IMR-90 (cell line): ENCODE measurements at regions not wholly inside any gene's neighbourhood (a gene's known extent, or its start where the extent isn't known, plus 50 kb on each side); places are given as distances from the start of the nearest gene placed in this dataset.
"Not testable (repeated sequence)": the region's sequence is repeated elsewhere in the genome, so short reads cannot be mapped to it uniquely, and the experiment has no call there.

Experiments used
- ATAC-seq: fragments of 200-7000 bp; cut with Tn5 transposase; 2 replicates; pipeline ENCODE4 v1.9.1; 2020; ENCODE audit warnings: low read depth, mild to moderate bottlenecking, moderate library complexity
- BruUV-seq: library from RNA; stranded (reverse); fragments of 400-500 nt; replicated peaks from 2 replicates; lab custom pipeline; 2021; lab: Mats Ljungman, UMichigan
- CTCF ChIA-PET: fragments of 300-600 bp; formaldehyde crosslinking; extraction: SDS; loops from one replicate; lab custom pipeline; 2021; ENCODE audit warnings: antibody characterized with exemption; lab: Yijun Ruan, JAX
- POLR2A ChIA-PET: fragments of 300-600 bp; sonication (Branson Sonifier 250); formaldehyde crosslinking; loops from one replicate; lab custom pipeline; 2022; ENCODE audit warnings: antibody characterized with exemption; ENCODE audit not compliant: unreplicated experiment; lab: Charles Lee
- DNase-seq: peaks from one replicate; pipeline ENCODE4 v3.0.0; 2013
- H2AFZ ChIP-seq: replicated peaks from 2 replicates; pipeline ENCODE3; 2013; ENCODE audit warnings: low read length, mild to moderate bottlenecking; ENCODE audit not compliant: poor library complexity
- H2AK5ac ChIP-seq: 2 replicates; pipeline ENCODE4 v1.6.1; 2013; ENCODE audit warnings: low read depth, low read length, inconsistent platforms
- H2AK9ac ChIP-seq: replicated peaks from 2 replicates; pipeline ENCODE3; 2013; ENCODE audit warnings: mild to moderate bottlenecking, low read depth, low read length, moderate library complexity; ENCODE audit not compliant: poor library complexity
- H2BK120ac ChIP-seq: 2 replicates; pipeline ENCODE4 v1.6.1; 2013; ENCODE audit warnings: low read depth, low read length, inconsistent platforms
- H2BK15ac ChIP-seq: 3 replicates; pipeline ENCODE4 v1.6.1; 2013; ENCODE audit warnings: low read depth, low read length, inconsistent platforms
- H2BK20ac ChIP-seq: 2 replicates; pipeline ENCODE4 v1.6.1; 2013; ENCODE audit warnings: low read depth, mild to moderate bottlenecking, inconsistent platforms, low read length, moderate library complexity
- H2BK5ac ChIP-seq: 2 replicates; pipeline ENCODE4 v1.6.1; 2013; ENCODE audit warnings: mild to moderate bottlenecking, low read depth, low read length, inconsistent platforms; ENCODE audit not compliant: poor library complexity, severe bottlenecking
- H3K14ac ChIP-seq: replicated peaks from 2 replicates; pipeline ENCODE4 v1.6.1; 2013; ENCODE audit warnings: low read depth, low read length, inconsistent platforms
- H3K18ac ChIP-seq: 2 replicates; pipeline ENCODE4 v1.6.1; 2013; ENCODE audit warnings: low read depth, low read length, control low read depth
- H3K23ac ChIP-seq: 2 replicates; pipeline ENCODE4 v1.6.1; 2013; ENCODE audit warnings: low read depth, low read length, inconsistent platforms
- H3K27ac ChIP-seq: 2 replicates; pipeline ENCODE4 v1.5.1; 2013; ENCODE audit warnings: mild to moderate bottlenecking, control low read depth, low read length; ENCODE audit not compliant: insufficient read depth
- H3K27me3 ChIP-seq: 2 replicates; pipeline ENCODE4 v1.6.1; 2013; ENCODE audit warnings: low read length; ENCODE audit not compliant: control insufficient read depth, insufficient read depth
- H3K36me3 ChIP-seq: 2 replicates; pipeline ENCODE4 v1.6.1; 2013; ENCODE audit warnings: low read length, mixed read lengths; ENCODE audit not compliant: control insufficient read depth, insufficient read depth
- H3K4ac ChIP-seq: 2 replicates; pipeline ENCODE4 v1.6.1; 2013; ENCODE audit warnings: low read depth, low read length, inconsistent platforms
- H3K4me1 ChIP-seq: 2 replicates; pipeline ENCODE4 v1.6.1; 2013; ENCODE audit warnings: low read length, mixed read lengths; ENCODE audit not compliant: control insufficient read depth, insufficient read depth
- H3K4me2 ChIP-seq: 2 replicates; pipeline ENCODE4 v1.6.1; 2013; ENCODE audit warnings: low read depth, mild to moderate bottlenecking, control low read depth, low read length, moderate library complexity
- H3K4me3 ChIP-seq: 2 replicates; pipeline ENCODE4 v1.5.1; 2013; ENCODE audit warnings: low read depth, mild to moderate bottlenecking, control low read depth, low read length, moderate library complexity; ENCODE audit not compliant: insufficient read depth
- H3K56ac ChIP-seq: 2 replicates; pipeline ENCODE4 v1.6.1; 2013; ENCODE audit warnings: low read length, inconsistent platforms; ENCODE audit not compliant: insufficient read depth; ENCODE audit errors: extremely low read depth
- H3K79me1 ChIP-seq, 2 experiments: 2 replicates each; pipeline ENCODE4 v1.6.1; 2013; ENCODE audit warnings: low read length in 2 of 2, inconsistent platforms in 1 of 2, low read depth in 1 of 2
- H3K9ac ChIP-seq: 2 replicates; pipeline ENCODE4 v1.6.1; 2013; ENCODE audit warnings: low read depth, low read length, control low read depth
- H3K9me1 ChIP-seq: 2 replicates; pipeline ENCODE4 v1.6.1; 2013; ENCODE audit warnings: low read length, inconsistent platforms; ENCODE audit not compliant: insufficient read depth
- H3K9me3 ChIP-seq: 2 replicates; pipeline ENCODE4 v1.6.1; 2013; ENCODE audit warnings: low read length; ENCODE audit not compliant: control insufficient read depth, insufficient read depth
- H4K20me1 ChIP-seq: 2 replicates; pipeline ENCODE4 v1.6.1; 2013; ENCODE audit warnings: low read length, inconsistent platforms; ENCODE audit not compliant: insufficient read depth
- H4K5ac ChIP-seq: 2 replicates; pipeline ENCODE4 v1.6.1; 2013; ENCODE audit warnings: mild to moderate bottlenecking, low read depth, low read length, control low read depth
- H4K8ac ChIP-seq, 2 experiments: 2 replicates each; pipeline ENCODE4 v1.6.1; 2013; ENCODE audit warnings: low read depth in 2 of 2, low read length in 2 of 2, control low read depth in 1 of 2, inconsistent platforms in 1 of 2
- H4K91ac ChIP-seq: 2 replicates; pipeline ENCODE4 v1.6.1; 2013; ENCODE audit warnings: low read depth, low read length, inconsistent platforms; ENCODE audit not compliant: insufficient read depth
- WGBS, 2 experiments: methylation state at CpG; one replicate each; pipeline versions ENCODE4 v1.1.5 to v1.1.7; 2013; ENCODE audit warnings: missing lambda C conversion rate in 2 of 2; ENCODE audit not compliant: insufficient read length in 1 of 2; ENCODE audit errors: extremely low coverage in 2 of 2; 5-methylcytosine and 5-hydroxymethylcytosine counted together
- dilution Hi-C: fragments of 300-500 bp; cut with HindIII; formaldehyde crosslinking; loops from one replicate; pipeline ENCODE4 v1.14.3; 2018; ENCODE audit warnings: low sequenced_read_pairs; ENCODE audit not compliant: unreplicated experiment
- in situ Hi-C: fragments of 300-500 bp; cut with MboI; formaldehyde crosslinking; loops from 3 replicates; pipeline ENCODE4 v1.14.3; 2019; ENCODE audit warnings: low sequenced_read_pairs, inconsistent platforms, mixed read lengths
- intact Hi-C: fragments of 100-400 bp; cut with micrococcal nuclease; formaldehyde crosslinking; loops from 2 replicates; pipeline ENCODE4 v1.10.0; 2022

DNA sequence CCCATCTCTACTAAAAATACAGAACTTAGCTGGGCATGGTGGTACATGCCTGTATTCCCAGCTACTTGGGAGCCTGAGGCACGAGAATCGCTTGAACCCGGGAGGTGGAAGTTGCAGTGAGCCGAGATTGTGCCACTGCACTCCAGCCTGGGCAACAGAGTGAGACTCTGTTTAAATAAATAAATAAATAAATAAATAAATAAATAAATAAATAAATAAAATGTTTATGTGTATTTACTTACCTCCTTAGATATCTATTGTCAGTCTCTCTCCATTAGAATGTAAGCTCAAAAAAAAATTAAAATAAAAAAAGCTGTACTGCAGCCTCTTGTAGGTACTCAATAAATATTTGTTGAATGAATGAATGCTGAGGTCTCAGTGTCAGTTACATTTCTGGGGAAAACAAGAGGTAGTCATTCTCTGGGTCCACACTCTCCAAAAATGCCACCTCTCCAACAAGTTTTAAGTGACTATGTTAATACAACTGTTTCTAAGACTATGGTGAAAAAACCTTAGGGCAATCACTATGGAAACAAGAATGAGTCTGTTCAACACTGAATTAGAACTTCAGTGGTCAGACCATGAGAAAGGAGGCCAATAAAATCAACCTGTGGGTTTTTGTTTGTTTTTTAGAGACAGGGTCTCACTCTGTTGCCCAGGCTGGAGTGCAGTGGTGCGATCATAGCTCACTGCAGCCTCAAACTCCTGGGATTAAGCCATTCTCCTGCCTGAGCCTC lies 76.2 kb upstream of the C16orf82 start:
- H3K56ac ChIP-seq, H4K91ac ChIP-seq, H2AK9ac ChIP-seq, in situ Hi-C loops, DNase-seq, CTCF ChIA-PET, H2AFZ ChIP-seq, H3K4me2 ChIP-seq, dilution Hi-C loops, H3K27ac ChIP-seq, H4K5ac ChIP-seq, H3K23ac ChIP-seq, H3K36me3 ChIP-seq, H3K9me3 ChIP-seq, H3K18ac ChIP-seq, POLR2A ChIA-PET, ATAC-seq, H2BK5ac ChIP-seq, BruUV-seq, intact Hi-C loops, H3K9ac ChIP-seq, H3K79me1 ChIP-seq, H4K20me1 ChIP-seq, H3K4me3 ChIP-seq, H3K27me3 ChIP-seq: not testable (repeated sequence)
- WGBS, 2 experiments = 100% methylated on average over 1 of the region's 5 CpGs; no CpG with 5 or more reads in 1 of the 2 experiments
- Histone ChIP-seq H3K4ac (0 out of 2 replicates have a peak overlapping the region, but pooled peaks have one; percentile 52), H2BK15ac (peak overlapping the region; percentile 72; the same call in 2 of the 3 replicates), H2AK5ac (peak overlapping the region; percentile 92; the same call in 1 of the 2 replicates), H3K14ac (0 out of 2 replicates have a peak overlapping the region, but pooled peaks have one; percentile 26), H3K9me1 (peaks cover 36% of the 10 kb centered on the region), H2BK20ac (peak overlapping the region; percentile 80; the same call in 1 of the 2 replicates), H2BK120ac (peak overlapping the region; percentile 46), H4K8ac (peak overlapping the region in 1 of 2 experiments; percentile 12; a peak in 1 of 4 replicates), H3K4me1 (peaks cover 36% of the 10 kb centered on the region)
